Karpas-422 (cell line): ENCODE measurements at regions not wholly inside any gene's neighbourhood (a gene's known extent, or its start where the extent isn't known, plus 50 kb on each side); places are given as distances from the start of the nearest gene placed in this dataset.

Experiments
- DNase-seq: peaks from one replicate; pipeline ENCODE4 v3.0.0-alpha.2; 2015
- H2AFZ ChIP-seq: fragments of 200-600 bp; sonication (generic); 2 replicates; pipeline ENCODE4 v1.6.1; 2014; ENCODE audit warnings: antibody characterized with exemption, low read length, mixed read lengths
- H3K27ac ChIP-seq: fragments of 200-600 bp; sonication (generic); 2 replicates; pipeline ENCODE4 v1.5.1; 2014; ENCODE audit warnings: mild to moderate bottlenecking, low read length, moderate library complexity
- H3K27me3 ChIP-seq: fragments of 200-600 bp; sonication (generic); 2 replicates; pipeline ENCODE4 v1.6.1; 2014; ENCODE audit warnings: low read length, mixed read lengths
- H3K36me3 ChIP-seq: fragments of 200-600 bp; sonication (generic); 2 replicates; pipeline ENCODE4 v1.6.1; 2014; ENCODE audit warnings: low read length, mixed read lengths; ENCODE audit not compliant: insufficient read depth
- H3K4me1 ChIP-seq: fragments of 200-600 bp; sonication (generic); 2 replicates; pipeline ENCODE4 v1.6.1; 2014; ENCODE audit warnings: mild to moderate bottlenecking, low read length, mixed read lengths
- H3K4me2 ChIP-seq: fragments of 200-600 bp; sonication (generic); 2 replicates; pipeline ENCODE4 v1.6.1; 2014; ENCODE audit warnings: low read length, low read depth, mild to moderate bottlenecking; ENCODE audit not compliant: poor library complexity, severe bottlenecking
- H3K4me3 ChIP-seq: fragments of 200-600 bp; sonication (generic); 2 replicates; pipeline ENCODE4 v1.5.1; 2014; ENCODE audit warnings: mild to moderate bottlenecking, antibody characterized with exemption, low read length, mixed read lengths
- H3K79me2 ChIP-seq: fragments of 200-600 bp; sonication (generic); 2 replicates; pipeline ENCODE4 v1.6.1; 2014; ENCODE audit warnings: mild to moderate bottlenecking, low read length, mixed read lengths
- H3K9ac ChIP-seq: fragments of 200-600 bp; sonication (generic); 2 replicates; pipeline ENCODE4 v1.6.0; 2014; ENCODE audit warnings: low read length
- H3K9me2 ChIP-seq: fragments of 200-600 bp; sonication (generic), shearing (Covaris generic); replicated peaks from 2 replicates; pipeline ENCODE4 v1.6.0; 2014; ENCODE audit warnings: mild to moderate bottlenecking, low read length, moderate library complexity; ENCODE audit not compliant: insufficient read depth
- H3K9me3 ChIP-seq: fragments of 300-700, 200-600 bp; sonication (generic); 2 replicates; pipeline ENCODE4 v1.6.1; 2014; ENCODE audit warnings: low read length, mixed read lengths
- H4K20me1 ChIP-seq: fragments of 200-600 bp; sonication (generic); 2 replicates; pipeline ENCODE4 v1.6.1; 2014; ENCODE audit warnings: mild to moderate bottlenecking, antibody characterized with exemption, low read length, low read depth; ENCODE audit not compliant: insufficient read depth

DNA sequence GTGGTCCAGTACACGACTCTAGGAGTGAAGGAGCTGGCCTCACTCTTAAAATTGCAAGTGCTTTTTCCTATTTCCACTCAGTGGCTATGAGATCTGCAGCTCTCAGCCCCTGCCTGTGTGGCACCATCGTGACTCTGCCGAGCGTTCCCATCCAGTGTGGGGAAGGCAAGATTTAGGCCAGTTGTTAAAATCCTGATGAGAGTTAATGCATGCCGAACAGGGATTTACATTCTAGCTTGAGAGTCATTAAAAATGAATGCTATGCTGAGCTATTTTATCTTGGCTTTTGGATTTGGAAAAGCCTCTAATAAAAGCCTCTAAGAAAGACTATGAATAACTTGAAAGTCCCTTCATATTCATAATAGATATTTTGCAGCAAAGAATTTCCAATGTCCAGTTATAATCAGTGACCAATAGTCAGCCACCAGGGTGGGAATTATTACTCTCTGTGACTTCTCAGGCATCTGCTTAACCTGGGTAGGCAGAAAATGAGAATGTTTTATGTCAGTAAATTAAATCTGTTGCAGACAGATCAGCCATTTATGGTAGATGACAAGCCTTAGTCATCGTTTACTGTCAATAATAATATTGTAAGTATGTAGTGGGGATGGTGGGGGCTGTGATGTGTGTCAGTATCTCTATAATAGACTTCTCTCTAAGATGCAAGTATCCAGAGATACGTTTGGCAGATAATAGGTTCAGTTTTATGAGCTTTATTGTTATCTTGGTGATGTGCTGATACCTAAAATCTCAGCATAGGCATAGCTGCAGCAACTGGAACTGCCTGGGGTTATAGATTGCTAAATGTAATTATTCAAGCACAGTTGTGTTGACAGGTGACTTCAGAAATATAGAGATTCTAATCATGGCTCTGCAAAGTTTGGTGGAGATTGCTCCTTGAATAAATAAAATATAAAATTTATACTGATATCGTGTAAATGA, 207.8 kb downstream of the SOCS6 start:
- Histone ChIP-seq H3K27ac (peak overlapping the region; percentile 25; the same call in 1 of the 2 replicates), H2AFZ (no peak overlapping the region), H3K36me3 (no peaks in the 10 kb centered on the region), H3K27me3 (no peaks in the 10 kb centered on the region), H3K9me3 (no peaks in the 10 kb centered on the region), H3K9ac (no peak overlapping the region), H3K4me2 (no peak overlapping the region), H3K4me1 (peaks cover 72% of the 10 kb centered on the region), H3K9me2 (no peaks in the 10 kb centered on the region), H3K4me3 (no peak overlapping the region), H4K20me1 (no peaks in the 10 kb centered on the region), H3K79me2 (no peaks in the 10 kb centered on the region)
- no peak for DNase-seq

- Histone ChIP-seq H3K9ac (no peak overlapping the region), H3K9me2 (no peaks in the 10 kb centered on the region), H3K27ac (no peak overlapping the region), H3K4me1 (peaks cover 71% of the 10 kb centered on the region), H4K20me1 (no peaks in the 10 kb centered on the region), H3K4me3 (no peak overlapping the region), H3K9me3 (no peaks in the 10 kb centered on the region), H2AFZ (no peak overlapping the region), H3K36me3 (no peaks in the 10 kb centered on the region), H3K27me3 (no peaks in the 10 kb centered on the region), H3K4me2 (no peak overlapping the region), H3K79me2 (no peaks in the 10 kb centered on the region)
- peak; percentile 53 for DNase-seq
Measured at GRCh38 chr18:70494524-70494923, 205.7 kb downstream of the SOCS6 start.

DNA sequence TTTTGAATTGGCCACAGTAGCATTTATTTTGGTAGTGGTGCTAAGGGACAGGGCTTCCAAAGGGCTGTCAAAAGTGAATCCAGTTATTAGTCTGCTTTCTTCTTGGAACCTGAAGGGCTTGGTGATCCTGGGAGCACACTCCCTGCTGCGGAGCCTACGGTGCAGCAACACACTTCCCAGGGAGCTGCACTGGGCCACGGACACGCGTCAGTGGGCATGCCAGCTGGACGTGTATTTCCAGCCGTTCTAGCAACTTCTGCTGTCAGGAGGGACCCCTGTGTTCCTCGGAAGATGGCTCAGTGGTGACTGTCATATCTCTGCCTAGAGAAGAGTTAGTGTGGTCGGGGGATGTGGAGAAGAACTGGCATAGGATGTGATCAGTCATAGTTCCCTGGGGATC, 204.6 kb downstream of the SOCS6 start:
- peaks cover 63% of the 10 kb centered on the region for H3K4me1 ChIP-seq
- DNase-seq, result no peak
- no peak overlapping the region for H3K4me2 ChIP-seq
- no peaks in the 10 kb centered on the region for H3K27me3 ChIP-seq
- no peak overlapping the region for H3K4me3 ChIP-seq
- H3K9me3 ChIP-seq, result no peaks in the 10 kb centered on the region
- H3K9ac ChIP-seq, result no peak overlapping the region
- no peaks in the 10 kb centered on the region for H3K9me2 ChIP-seq
- H3K79me2 ChIP-seq, result no peaks in the 10 kb centered on the region
- H3K36me3 ChIP-seq, result no peaks in the 10 kb centered on the region
- 0 out of 2 replicates have a peak overlapping the region, but pooled peaks have one; percentile 21 for H3K27ac ChIP-seq
- no peaks in the 10 kb centered on the region for H4K20me1 ChIP-seq
- no peak overlapping the region for H2AFZ ChIP-seq

DNA sequence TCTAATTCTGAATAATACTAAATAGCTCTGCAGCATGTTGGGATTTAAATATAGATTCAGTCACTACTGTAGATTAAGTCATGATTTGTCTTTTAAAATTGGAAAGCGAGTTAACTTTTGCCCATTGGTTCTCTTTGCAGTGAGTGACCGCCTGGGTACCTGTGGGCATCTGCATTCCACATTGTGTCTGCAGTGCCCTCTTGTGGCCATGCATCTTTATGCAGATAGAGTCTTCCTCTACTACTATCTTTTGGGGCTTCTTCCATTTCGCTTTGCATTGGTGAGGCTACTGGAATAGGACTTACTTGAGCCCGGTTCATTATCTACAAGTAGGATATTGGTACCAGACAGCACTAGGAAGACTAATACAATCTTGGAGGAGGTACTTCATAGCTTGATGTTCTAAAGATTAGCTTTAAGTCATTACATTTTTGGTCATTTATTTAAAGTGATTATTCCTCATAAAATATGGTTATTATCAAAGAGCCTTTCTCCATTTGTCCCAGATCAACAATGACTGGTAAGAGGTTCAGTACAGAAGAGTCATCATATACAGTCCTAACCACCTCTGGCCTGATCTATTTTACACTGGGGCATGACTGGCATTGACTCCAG, 203.0 kb downstream of the SOCS6 start:
- Histone ChIP-seq H3K4me2 (no peak overlapping the region), H3K36me3 (no peaks in the 10 kb centered on the region), H3K27me3 (no peaks in the 10 kb centered on the region), H3K4me1 (peaks cover 47% of the 10 kb centered on the region), H3K9ac (no peak overlapping the region), H2AFZ (0 out of 2 replicates have a peak overlapping the region, but pooled peaks have one; percentile 5), H4K20me1 (no peaks in the 10 kb centered on the region), H3K79me2 (no peaks in the 10 kb centered on the region), H3K9me3 (no peaks in the 10 kb centered on the region), H3K4me3 (no peak overlapping the region), H3K9me2 (no peaks in the 10 kb centered on the region), H3K27ac (peak overlapping the region; percentile 21; the same call in 1 of the 2 replicates)
- peak; percentile 94 for DNase-seq

GRCh38 chr18:70489986-70490933, 201.4 kb downstream of the SOCS6 start:
- Histone ChIP-seq H3K4me1 (peaks cover 36% of the 10 kb centered on the region), H3K9me3 (no peaks in the 10 kb centered on the region), H3K9me2 (no peaks in the 10 kb centered on the region), H3K4me2 (no peak overlapping the region), H3K79me2 (no peaks in the 10 kb centered on the region), H3K4me3 (no peak overlapping the region), H4K20me1 (no peaks in the 10 kb centered on the region), H3K27ac (no peak overlapping the region), H3K9ac (peak overlapping the region; percentile 13; the same call in 1 of the 2 replicates), H2AFZ (no peak overlapping the region), H3K27me3 (no peaks in the 10 kb centered on the region), H3K36me3 (no peaks in the 10 kb centered on the region)
- DNase-seq, result peak; percentile 90

GRCh38 chr18:70489571-70489970, 200.7 kb downstream of the SOCS6 start:
- Histone ChIP-seq H3K27me3 (no peaks in the 10 kb centered on the region), H4K20me1 (no peaks in the 10 kb centered on the region), H3K79me2 (no peaks in the 10 kb centered on the region), H2AFZ (no peak overlapping the region), H3K36me3 (no peaks in the 10 kb centered on the region), H3K9ac (0 out of 2 replicates have a peak overlapping the region, but pooled peaks have one; percentile 13), H3K4me3 (no peak overlapping the region), H3K4me2 (no peak overlapping the region), H3K4me1 (peaks cover 36% of the 10 kb centered on the region), H3K9me3 (no peaks in the 10 kb centered on the region), H3K27ac (no peak overlapping the region), H3K9me2 (no peaks in the 10 kb centered on the region)
- DNase-seq, result no peak

DNA sequence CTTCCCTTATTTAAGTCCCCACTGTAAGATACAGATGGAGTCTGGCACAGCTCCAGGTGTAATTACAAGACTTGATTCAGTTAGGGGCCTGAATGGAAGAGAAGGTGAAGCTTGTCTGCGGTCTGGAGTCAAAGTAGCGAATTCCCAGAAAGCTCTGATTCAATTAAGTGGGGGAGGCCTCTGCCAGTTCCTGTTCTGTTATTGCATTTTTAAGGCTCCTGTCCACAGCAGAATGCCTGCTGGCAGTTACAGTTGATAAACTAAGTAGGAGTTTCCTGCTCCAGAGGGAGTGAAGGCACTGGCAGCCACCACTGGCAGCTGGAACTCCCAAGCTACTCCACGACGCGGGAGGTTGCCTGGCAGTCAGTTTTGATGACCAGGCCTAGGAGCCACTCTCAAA, 181.1 kb downstream of the SOCS6 start:
- Histone ChIP-seq H3K36me3 (no peaks in the 10 kb centered on the region), H3K4me3 (no peak overlapping the region), H3K27me3 (no peaks in the 10 kb centered on the region), H4K20me1 (no peaks in the 10 kb centered on the region), H3K9me2 (no peaks in the 10 kb centered on the region), H3K27ac (no peak overlapping the region), H3K4me2 (no peak overlapping the region), H3K79me2 (no peaks in the 10 kb centered on the region), H3K4me1 (no peaks in the 10 kb centered on the region), H3K9ac (no peak overlapping the region), H2AFZ (no peak overlapping the region), H3K9me3 (no peaks in the 10 kb centered on the region)
- no peak for DNase-seq
